ENCODE measurements at regions not wholly inside any gene's neighbourhood (a gene's known extent, or its start where the extent isn't known, plus 50 kb on each side); places are given as distances from the start of the nearest gene placed in this dataset.
A peak's percentile ranks its signal among the peaks of the same experiment; 100 is the strongest.
"Not testable (repeated sequence)": the region's sequence is repeated elsewhere in the genome, so short reads cannot be mapped to it uniquely, and the experiment has no call there.

- no peak for DNase-seq
Observed at GRCh38 chr6:119764927-119765681, 415.5 kb upstream of the MAN1A1 start.

DNA sequence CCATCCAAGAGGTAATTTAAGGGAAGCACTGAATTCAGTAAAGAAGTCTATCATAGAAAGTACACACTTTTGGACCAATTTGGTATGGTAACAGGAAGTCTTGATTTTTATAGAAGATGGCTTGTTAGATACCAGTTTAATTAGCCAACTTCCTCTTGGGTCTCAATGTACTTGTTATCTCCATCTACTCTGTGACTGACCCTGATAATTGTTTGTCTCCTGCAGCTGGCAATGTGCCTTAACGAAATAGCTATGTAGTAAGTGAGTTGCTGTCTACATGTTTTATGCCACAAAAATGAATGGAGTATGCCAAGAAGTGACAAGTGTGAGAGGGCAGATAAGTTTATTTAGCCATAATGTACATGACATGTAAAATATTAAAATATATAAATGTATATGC lies 410.5 kb upstream of the MAN1A1 start:
- DNase-seq, result no peak

DNA sequence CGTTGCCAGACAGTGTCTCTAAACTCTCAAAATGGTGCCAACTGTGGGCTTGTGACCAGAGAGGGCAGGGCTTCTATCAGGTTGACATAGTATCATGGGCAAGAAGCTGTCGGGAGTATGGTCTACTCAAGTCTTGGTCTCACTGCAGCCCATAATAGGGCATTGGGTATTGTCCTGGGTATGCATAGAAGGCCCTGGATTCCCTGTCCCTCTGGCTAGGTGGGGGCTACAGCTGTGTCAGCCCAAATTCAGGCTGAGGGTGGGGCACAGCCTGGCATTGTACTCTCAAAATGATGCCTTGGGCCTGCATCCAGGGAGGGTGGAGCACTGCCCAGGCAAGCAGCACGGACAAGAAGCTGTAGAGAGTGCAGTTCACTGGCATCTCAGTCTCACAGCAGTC lies 408.8 kb upstream of the MAN1A1 start:
- no peak for DNase-seq

DNA sequence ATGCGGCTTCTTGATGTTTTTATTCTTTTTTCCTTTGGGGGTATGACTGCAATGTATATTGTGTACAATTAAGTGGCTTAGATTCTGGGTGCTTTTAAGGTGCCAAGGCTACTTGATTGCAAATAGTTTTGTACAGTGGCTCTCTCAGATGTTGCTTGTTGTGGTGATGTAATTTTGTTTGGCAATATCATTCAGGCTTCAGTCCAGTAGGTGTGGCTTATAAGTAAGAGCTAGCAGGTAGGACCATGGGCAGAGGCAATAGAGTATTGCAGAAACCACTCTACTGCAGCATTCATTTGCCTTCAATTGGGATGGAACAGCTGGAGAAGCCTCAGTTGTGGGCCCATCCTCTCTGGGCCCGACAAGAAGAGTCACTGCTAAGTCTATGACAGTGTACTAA lies 407.9 kb upstream of the MAN1A1 start:
- DNase-seq, result no peak

DNA sequence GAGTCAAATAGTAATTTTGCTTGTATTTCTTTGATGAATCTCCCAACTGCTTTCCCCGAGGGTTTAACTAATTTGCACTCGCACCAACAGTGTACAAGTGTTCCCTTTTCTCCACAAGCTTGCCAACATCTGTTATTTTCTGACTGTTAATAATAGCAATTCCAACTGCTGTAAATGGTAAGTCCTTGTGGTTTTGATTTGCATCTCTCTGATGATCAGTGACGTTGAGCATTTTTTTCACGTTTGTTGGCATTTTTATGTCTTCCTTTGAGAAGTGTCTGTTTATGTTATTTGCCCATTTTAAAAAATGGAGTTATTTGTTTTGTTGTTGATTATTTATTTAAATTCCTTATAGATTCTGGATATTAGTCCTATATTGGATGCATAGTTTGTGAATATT lies 399.8 kb upstream of the MAN1A1 start:
- DNase-seq, result no peak

GRCh38 chr6:119748535-119748934 lies 399.0 kb upstream of the MAN1A1 start:
- not testable (repeated sequence) for DNase-seq

DNA sequence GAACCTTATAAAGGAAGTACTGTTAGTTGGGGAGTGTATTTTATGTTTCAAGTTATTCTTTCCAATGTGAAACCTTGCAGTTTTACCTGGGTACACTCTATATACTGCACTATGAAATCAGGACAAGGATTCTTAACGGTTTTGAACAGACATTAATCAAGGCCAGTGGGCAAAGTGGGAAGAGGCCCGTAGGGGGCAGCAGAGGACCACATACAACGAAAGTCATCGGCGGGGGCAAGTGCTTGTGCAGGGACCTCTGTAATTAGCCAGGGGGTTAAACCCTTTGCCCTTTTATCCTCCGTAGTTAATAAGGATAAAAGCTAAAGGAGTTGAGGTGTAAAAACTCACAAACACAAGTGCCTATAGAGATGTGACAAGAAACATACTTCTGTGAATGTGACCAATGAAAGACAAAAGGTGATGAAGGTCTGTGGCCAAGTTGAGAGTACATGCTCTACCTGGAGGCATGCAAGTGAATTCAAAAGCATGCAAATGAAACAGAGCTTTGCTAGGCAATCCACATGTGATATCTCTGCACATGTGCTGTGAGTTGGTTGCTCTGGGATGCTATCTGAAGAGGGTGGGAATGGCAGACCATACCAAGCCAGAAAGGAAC lies 392.7 kb upstream of the MAN1A1 start:
- peak; percentile 69 for DNase-seq

DNA sequence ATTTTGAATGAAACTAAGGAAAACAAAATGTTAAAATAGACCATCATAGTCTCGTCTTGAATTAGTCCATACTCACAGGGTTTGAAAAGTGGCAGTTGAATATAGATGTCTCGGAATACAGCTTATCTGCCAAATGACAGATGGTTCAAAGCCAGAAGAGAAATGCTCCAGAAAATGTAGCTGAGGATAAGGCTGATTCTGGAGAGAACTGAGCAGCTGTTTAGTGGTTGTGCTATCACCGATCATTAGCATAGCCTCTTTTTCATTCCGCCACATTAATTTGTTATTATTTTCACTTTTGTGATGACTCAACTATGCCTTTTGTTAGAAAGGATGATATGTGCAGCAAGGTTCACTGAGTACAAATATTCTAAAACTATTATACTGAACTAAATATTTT lies 390.2 kb upstream of the MAN1A1 start:
- DNase-seq, result no peak

- DNase-seq, result no peak
Observed at GRCh38 chr6:119738425-119738824, 388.9 kb upstream of the MAN1A1 start.

DNA sequence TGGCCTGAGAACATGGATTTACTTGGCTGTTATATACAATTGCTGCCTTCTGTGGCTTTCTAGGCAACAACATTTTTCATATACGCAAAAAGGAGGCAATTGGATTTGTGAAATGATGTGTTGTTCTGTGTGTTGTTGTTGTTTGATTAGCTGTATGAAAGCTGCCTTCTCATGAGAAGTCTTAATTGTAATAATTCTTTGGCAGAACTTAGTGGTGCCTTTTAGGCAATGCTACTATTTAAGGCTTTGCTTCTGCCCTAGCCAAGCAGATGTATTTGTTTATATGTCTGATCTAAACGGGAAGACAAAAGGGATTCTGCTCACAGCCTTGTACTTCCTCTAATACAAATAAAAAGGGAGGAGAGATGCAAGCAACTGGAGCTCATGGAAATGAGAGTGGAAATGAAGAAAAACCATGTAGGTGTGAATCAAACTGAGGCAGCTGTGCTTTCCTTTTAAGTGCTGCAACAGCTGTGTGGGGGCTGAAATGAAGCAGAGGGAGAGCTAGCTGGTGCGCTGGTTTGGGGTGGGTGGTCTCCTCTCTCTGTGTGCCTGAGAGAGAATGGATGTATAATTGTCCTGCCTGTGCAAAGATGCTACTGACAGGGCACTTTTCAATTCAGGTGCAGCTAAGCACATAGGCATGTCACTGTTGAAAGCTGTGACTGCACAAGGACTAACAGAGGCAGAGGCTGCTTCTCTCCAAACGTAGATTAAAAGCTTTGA lies 386.9 kb upstream of the MAN1A1 start:
- no peak for DNase-seq

DNA sequence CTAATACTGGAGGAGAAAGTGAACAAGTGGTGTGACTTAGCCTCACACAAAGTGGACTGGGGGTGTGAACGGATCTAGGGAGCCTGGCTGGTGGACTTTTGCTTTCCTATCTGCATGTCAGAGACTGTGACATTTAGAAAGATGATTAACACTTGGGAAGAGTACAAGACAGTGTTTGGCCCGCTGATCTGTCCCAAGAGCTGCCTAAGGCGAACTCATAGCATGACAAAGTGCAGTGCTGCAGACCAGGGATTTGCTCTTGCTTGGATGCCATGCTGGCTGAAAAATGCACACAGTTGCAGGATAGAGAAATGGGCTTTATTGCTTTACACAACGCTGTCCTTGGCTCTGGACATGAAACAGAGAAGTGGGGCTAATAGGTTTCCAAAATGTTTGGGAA lies 386.0 kb upstream of the MAN1A1 start:
- no peak for DNase-seq

DNA sequence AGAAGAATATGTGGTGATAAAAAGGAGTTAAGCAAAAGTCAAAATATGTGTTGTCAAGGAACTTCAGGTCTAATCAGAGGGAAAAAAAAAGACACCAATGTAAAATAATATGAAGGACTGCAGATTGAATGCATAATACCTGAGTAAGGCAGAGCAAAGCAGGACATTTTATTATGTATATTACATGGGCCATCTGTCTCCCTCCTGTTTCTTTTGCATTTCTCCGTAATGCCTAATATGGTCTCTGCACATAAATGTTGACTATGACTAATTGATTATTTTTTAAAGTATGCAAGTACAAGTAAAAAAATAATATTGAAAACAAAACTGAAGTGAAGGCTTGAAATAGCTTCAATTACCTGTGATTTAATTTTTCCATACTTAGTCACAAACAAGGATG lies 384.7 kb upstream of the MAN1A1 start:
- DNase-seq, result no peak

- DNase-seq, result no peak
Observed at GRCh38 chr6:119728935-119729334, 379.4 kb upstream of the MAN1A1 start.

DNA sequence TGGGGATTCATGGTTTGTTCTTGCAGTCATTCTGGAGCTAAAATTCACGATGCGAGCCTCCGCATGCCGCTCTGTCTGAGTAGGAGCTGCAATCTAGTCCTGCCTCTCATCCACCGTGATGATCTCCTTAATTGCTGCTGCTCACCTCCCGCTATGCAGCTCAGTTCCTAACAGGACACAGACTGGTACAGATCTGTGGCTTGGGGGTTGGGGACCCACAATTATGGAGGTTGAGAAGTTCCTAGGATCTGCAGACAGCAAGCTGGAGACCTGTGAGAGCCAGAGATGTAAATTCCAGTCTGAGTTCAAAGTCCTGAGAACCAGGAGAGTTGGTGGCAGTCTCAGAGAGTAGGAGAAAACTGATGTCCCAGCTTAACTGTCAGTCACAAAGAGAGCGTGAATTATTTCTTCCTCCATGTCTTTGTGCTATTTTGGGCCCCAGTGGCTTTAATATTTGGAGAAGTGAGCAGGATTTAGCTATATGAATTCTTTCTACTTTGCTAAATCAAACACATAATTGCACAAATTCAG lies 378.7 kb upstream of the MAN1A1 start:
- no peak for DNase-seq

- DNase-seq, result no peak
Observed at GRCh38 chr6:119727504-119728219, 378.1 kb upstream of the MAN1A1 start.

GRCh38 chr6:119726912-119727311 lies 377.4 kb upstream of the MAN1A1 start:
- not testable (repeated sequence) for DNase-seq

- no peak for DNase-seq
Observed at GRCh38 chr6:119726086-119726485, 376.5 kb upstream of the MAN1A1 start.

DNA sequence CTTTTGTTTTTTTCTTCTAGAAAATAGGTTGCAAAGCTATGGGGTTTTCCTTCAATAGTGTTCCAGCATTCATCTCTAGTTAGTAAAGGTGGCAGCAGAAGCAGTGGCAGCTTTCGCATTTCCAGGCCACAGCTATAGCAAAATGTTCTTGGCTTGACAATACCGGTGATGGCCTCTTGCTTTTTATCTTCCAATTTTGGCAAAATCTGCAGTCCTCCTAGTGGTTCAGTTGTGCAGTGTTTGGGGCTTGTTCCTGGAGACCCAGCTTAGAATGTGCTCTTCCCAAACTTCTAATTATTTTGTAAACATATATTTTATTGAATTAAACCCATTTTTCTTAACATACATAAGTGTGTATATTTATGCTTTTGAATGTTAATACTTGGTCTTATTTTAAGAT lies 370.6 kb upstream of the MAN1A1 start:
- DNase-seq, result no peak

- DNase-seq, result no peak
Observed at GRCh38 chr6:119717942-119718341, 368.4 kb upstream of the MAN1A1 start.

DNA sequence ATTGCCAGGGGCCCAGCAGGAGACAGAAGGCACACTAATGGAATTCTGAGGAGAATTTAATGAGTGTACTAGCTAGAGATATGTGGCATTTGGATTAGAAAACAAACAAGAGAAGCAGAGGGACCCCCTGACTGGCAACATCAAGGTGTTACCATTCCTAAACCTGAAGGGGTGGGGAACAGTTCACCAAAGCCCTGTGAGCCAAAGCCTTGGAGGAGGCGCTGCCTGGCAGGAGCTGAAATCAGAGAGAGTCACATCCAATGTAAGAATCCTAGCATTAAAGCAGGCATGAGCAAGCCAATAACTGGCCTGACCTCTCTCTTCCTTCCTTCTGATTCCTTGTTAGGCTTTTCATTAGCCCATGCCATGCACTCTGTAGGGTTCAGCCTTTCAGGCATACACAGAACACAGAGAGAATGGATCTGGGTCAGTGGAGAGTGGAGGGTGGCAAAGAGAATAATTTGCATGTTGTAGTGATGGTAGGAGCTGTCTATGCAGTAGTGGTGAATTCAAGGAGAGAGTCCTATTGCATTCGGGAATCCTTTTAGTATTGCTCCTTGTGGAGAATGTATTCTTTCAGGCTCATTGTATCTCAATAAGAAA lies 367.2 kb upstream of the MAN1A1 start:
- no peak for DNase-seq

DNA sequence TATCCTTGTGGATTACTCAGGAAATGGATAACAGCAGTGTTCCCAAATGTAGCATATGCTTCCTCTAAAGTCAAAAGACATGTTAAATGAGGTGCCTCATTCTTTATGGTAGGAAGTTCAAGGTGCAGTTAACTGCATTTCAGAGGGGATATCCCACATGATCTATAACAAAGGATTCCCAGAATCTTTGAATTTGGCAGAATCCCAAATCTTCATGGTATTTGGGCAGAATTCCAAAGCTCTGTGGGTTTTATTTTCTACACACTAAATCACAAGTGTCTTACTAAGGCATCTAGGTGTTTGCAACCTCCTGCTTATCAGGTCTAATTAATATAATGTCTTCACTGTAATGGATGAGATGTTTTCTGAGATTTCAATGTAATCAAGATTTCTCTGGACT lies 364.3 kb upstream of the MAN1A1 start:
- no peak for DNase-seq

GRCh38 chr6:119686644-119687043 lies 337.1 kb upstream of the MAN1A1 start:
- no peak for DNase-seq

- no peak for DNase-seq
Observed at GRCh38 chr6:119686240-119686639, 336.7 kb upstream of the MAN1A1 start.

Measured in right forelimb (tissue), 1 donor.